Thoracic aorta (tissue), 2 donors: ENCODE measurements at regions not wholly inside any gene's neighbourhood (a gene's known extent, or its start where the extent isn't known, plus 50 kb on each side); places are given as distances from the start of the nearest gene placed in this dataset.

Source experiments
- ATAC-seq: fragments of 150-250 bp; one replicate; pipeline ENCODE4 v1.8.0; 2017; ENCODE audit warnings: low read depth; ENCODE audit not compliant: insufficient number of reproducible peaks, low FRiP score
- DNase-seq: peaks from one replicate; pipeline ENCODE4 v3.0.0-alpha.2; 2020; ENCODE audit warnings: low spot score
- H3K27ac ChIP-seq, 2 donors: fragments of 200-600 bp; sonication (generic); 1 replicate in 1 of 2; 2 replicates in 1 of 2; pipeline ENCODE4 v1.5.1; 2016; ENCODE audit warnings: mild to moderate bottlenecking in 2 of 2, moderate library complexity in 2 of 2
- H3K27me3 ChIP-seq: fragments of 200-600 bp; sonication (generic); replicated peaks from 2 replicates; pipeline ENCODE4 v1.6.0; 2016; ENCODE audit warnings: mild to moderate bottlenecking; ENCODE audit not compliant: insufficient read depth
- H3K36me3 ChIP-seq: fragments of 200-600 bp; sonication (generic); one replicate; pipeline ENCODE4 v1.5.1; 2016
- H3K4me1 ChIP-seq, 2 donors: fragments of 200-600 bp; sonication (generic); 1 replicate in 1 of 2; 2 replicates in 1 of 2; pipeline versions ENCODE4 v1.5.1 to v1.6.0; 2016; ENCODE audit warnings: low read depth in 2 of 2, mild to moderate bottlenecking in 1 of 2; ENCODE audit not compliant: control insufficient read depth in 1 of 2
- H3K4me3 ChIP-seq: fragments of 200-600 bp; sonication (generic); 2 replicates; pipeline ENCODE4 v1.5.1; 2016; ENCODE audit warnings: mild to moderate bottlenecking
- H3K9me3 ChIP-seq: fragments of 200-600 bp; sonication (generic); 2 replicates; pipeline ENCODE4 v1.5.1; 2016
- TF ChIP-seq, protein P1 (sequence below): fragments of 200-600 bp; sonication (generic); IDR thresholded peaks from one replicate; pipeline ENCODE4 v1.5.1; 2019; ENCODE audit warnings: antibody characterized with exemption

DNA sequence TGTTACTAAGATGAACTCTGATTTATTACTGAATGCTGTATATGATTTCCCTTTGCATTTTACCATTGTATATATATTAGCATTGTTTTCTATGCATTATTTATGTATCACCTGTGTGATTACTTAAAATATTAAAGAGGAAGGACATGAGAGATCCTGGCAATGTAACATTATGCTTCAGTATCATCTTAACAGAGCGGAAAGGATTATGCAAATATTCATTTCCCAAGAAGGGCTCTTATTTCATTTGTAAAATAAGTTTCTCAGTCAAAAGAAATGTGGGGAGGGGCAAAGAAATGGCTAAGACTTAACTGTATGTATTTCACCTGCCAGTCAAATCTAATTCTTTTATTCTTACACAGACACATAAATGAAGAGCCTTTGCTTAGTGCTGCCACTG, 654.2 kb upstream of the PKDCC start:
- TF ChIP-seq, protein P1, sequence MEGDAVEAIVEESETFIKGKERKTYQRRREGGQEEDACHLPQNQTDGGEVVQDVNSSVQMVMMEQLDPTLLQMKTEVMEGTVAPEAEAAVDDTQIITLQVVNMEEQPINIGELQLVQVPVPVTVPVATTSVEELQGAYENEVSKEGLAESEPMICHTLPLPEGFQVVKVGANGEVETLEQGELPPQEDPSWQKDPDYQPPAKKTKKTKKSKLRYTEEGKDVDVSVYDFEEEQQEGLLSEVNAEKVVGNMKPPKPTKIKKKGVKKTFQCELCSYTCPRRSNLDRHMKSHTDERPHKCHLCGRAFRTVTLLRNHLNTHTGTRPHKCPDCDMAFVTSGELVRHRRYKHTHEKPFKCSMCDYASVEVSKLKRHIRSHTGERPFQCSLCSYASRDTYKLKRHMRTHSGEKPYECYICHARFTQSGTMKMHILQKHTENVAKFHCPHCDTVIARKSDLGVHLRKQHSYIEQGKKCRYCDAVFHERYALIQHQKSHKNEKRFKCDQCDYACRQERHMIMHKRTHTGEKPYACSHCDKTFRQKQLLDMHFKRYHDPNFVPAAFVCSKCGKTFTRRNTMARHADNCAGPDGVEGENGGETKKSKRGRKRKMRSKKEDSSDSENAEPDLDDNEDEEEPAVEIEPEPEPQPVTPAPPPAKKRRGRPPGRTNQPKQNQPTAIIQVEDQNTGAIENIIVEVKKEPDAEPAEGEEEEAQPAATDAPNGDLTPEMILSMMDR: no peak
- no peak overlapping the region for H3K4me3 ChIP-seq
- ATAC-seq (no peak), DNase-seq (no peak)
- H3K9me3 ChIP-seq: no peaks in the 10 kb centered on the region
- H3K36me3 ChIP-seq: no peaks in the 10 kb centered on the region
- H3K27ac ChIP-seq: no peak overlapping the region
- H3K27me3 ChIP-seq: no peaks in the 10 kb centered on the region
- H3K4me1 ChIP-seq: no peaks in the 10 kb centered on the region

DNA sequence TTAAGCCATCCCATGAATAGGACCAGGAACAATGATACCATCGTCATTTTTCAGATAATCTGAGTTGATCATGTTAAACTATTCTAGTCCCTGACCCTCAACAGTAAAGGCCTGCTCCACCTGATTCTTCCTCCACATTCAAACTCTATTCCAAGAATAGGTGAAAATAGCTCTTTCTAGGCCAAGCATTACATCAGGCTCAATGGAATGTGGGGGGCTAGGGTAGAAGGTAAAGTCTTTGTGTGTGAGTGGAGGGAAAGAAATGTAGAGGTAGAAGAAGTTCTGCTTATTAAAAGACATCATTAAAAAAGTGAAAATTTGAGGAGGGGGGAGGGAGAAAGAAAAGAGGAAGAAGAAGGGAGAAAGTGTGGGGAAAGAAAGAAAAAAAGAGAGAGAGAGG, 653.3 kb upstream of the PKDCC start:
- no peak overlapping the region for H3K4me3 ChIP-seq
- H3K4me1 ChIP-seq: no peaks in the 10 kb centered on the region
- DNase-seq (no peak), ATAC-seq (no peak)
- no peak overlapping the region for H3K27ac ChIP-seq
- H3K9me3 ChIP-seq: no peaks in the 10 kb centered on the region
- TF ChIP-seq, protein P1: no peak
- no peaks in the 10 kb centered on the region for H3K27me3 ChIP-seq
- no peaks in the 10 kb centered on the region for H3K36me3 ChIP-seq

DNA sequence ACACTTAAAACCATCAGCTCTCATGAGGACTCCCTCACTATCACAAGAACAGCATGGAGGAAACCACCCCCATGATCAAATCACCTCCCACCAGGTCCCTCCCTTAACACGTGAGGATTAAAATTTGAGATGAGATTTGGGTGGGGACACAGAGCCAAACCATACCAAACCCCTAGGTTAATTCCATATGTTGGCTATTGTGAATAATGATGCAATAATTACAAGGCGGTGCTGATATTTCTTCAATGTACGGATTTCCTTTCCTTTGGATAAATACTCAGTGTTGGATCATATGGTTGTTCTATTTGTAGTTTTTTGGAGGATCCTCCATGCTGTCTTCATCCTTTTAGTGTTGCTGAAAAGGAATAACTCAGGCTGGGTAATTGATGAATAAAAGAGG, 652.1 kb upstream of the PKDCC start:
- H3K36me3 ChIP-seq: no peaks in the 10 kb centered on the region
- no peaks in the 10 kb centered on the region for H3K4me1 ChIP-seq
- ATAC-seq (no peak), DNase-seq (no peak)
- TF ChIP-seq, protein P1: no peak
- no peak overlapping the region for H3K27ac ChIP-seq
- no peak overlapping the region for H3K4me3 ChIP-seq
- no peaks in the 10 kb centered on the region for H3K27me3 ChIP-seq
- H3K9me3 ChIP-seq: no peaks in the 10 kb centered on the region

DNA sequence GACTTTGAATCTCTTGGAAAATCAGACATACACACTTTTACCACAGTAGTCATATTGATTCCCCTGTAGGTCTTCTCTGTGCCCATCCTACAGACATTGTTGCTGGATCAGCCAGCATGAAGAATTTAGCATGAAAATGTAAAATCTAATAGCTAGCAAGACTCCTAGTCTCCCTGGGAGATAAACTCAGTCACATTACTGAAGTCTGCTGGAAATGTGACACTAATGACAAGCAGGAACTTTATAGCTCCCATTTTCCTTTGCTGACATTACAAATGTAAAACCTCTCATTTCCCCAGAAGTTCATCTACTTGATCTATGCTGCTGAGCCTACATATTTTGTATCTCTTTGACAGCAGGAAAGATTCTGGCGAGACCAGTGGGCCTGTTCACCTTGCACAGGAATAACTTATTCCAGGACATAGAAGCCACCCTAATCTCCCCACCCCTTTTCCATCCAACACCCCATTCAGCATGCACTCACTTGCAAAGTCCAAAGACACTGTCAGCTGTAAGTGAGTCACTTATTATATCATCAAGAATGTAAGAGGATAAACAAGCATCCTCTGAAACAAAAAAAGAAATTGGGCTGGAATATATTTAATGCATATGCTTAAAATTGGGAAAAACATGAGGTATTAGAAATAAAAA, 648.3 kb upstream of the PKDCC start:
- Histone ChIP-seq H3K4me3 (no peak overlapping the region), H3K27ac (no peak overlapping the region), H3K27me3 (no peaks in the 10 kb centered on the region), H3K36me3 (no peaks in the 10 kb centered on the region), H3K9me3 (no peaks in the 10 kb centered on the region), H3K4me1 (no peaks in the 10 kb centered on the region)
- ATAC-seq: no peak
- no peak for DNase-seq
- TF ChIP-seq, protein P1: no peak

DNA sequence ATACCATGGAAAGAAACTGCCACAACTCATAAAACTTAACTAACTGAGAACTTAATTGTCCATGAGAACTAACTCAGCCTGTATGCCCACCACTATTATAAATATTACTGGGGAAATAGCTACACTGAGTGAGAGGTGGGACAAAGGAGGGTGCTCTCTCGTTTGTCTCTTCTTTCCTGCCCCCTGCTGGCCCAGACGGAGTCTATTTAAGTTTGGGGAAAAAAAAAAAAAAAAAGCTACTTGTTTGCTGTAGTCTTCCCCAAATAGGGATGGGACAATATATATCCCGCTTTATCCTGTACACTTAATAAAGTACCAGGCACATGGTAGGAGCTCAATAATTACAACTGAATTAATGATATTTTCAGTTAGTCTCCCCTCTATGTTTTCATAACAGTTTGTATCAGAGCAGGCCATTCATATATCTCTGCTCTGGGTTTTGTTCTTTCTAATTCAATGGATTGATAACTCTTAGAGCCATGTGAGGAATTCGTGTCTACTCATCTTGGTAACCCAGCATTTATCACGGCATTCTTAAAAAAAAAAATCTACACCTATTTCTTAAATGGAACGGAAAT, 647.6 kb upstream of the PKDCC start:
- DNase-seq (no peak), ATAC-seq (no peak)
- no peaks in the 10 kb centered on the region for H3K27me3 ChIP-seq
- H3K4me1 ChIP-seq: no peaks in the 10 kb centered on the region
- H3K9me3 ChIP-seq: no peaks in the 10 kb centered on the region
- no peak overlapping the region for H3K4me3 ChIP-seq
- TF ChIP-seq, protein P1: no peak
- H3K27ac ChIP-seq: no peak overlapping the region
- no peaks in the 10 kb centered on the region for H3K36me3 ChIP-seq
